DOHH2 (cell line): ENCODE measurements at regions not wholly inside any gene's neighbourhood (a gene's known extent, or its start where the extent isn't known, plus 50 kb on each side); places are given as distances from the start of the nearest gene placed in this dataset.

Experiments
- H3F3A ChIP-seq: fragments of 200-600 bp; sonication (generic), shearing (Covaris generic); 2 replicates; pipeline ENCODE4 v1.6.0; 2016; ENCODE audit warnings: antibody characterized with exemption, mild to moderate bottlenecking; ENCODE audit not compliant: control insufficient read depth, insufficient read depth
- H3K27ac ChIP-seq: fragments of 200-600 bp; sonication (generic); 2 replicates; pipeline ENCODE4 v1.5.1; 2014; ENCODE audit warnings: low read depth, mild to moderate bottlenecking, low read length, moderate library complexity
- H3K27me3 ChIP-seq: fragments of 200-600 bp; sonication (generic); 2 replicates; pipeline ENCODE4 v1.6.1; 2014; ENCODE audit warnings: mild to moderate bottlenecking, low read length, mixed read lengths; ENCODE audit not compliant: control insufficient read depth
- H3K36me3 ChIP-seq: fragments of 200-600 bp; sonication (generic); 2 replicates; pipeline ENCODE4 v1.6.1; 2014; ENCODE audit warnings: mild to moderate bottlenecking, low read length, moderate library complexity, mixed read lengths; ENCODE audit not compliant: control insufficient read depth
- H3K4me1 ChIP-seq: fragments of 200-600 bp; sonication (generic); 2 replicates; pipeline ENCODE4 v1.6.1; 2014; ENCODE audit warnings: mild to moderate bottlenecking, low read length, mixed read lengths; ENCODE audit not compliant: control insufficient read depth
- H3K4me2 ChIP-seq: fragments of 200-600 bp; sonication (generic); 2 replicates; pipeline ENCODE4 v1.6.0; 2014; ENCODE audit warnings: mild to moderate bottlenecking, low read length, moderate library complexity
- H3K4me3 ChIP-seq: fragments of 200-600 bp; sonication (generic); 2 replicates; pipeline ENCODE4 v1.5.1; 2014; ENCODE audit warnings: mild to moderate bottlenecking, low read length, mixed read lengths
- H3K79me2 ChIP-seq: fragments of 200-600 bp; sonication (generic); 2 replicates; pipeline ENCODE4 v1.6.1; 2014; ENCODE audit warnings: mild to moderate bottlenecking, low read length, mixed read lengths; ENCODE audit not compliant: control insufficient read depth
- H3K9me2 ChIP-seq: fragments of 200-600 bp; sonication (generic); replicated peaks from 2 replicates; pipeline ENCODE4 v1.6.1; 2014; ENCODE audit warnings: mild to moderate bottlenecking, low read length, mixed read lengths; ENCODE audit not compliant: control insufficient read depth
- H3K9me3 ChIP-seq: fragments of 200-600 bp; sonication (generic); 2 replicates; pipeline ENCODE4 v1.6.1; 2014; ENCODE audit warnings: antibody characterized with exemption, low read length, mixed read lengths; ENCODE audit not compliant: control insufficient read depth, insufficient read depth
- H4K20me1 ChIP-seq: fragments of 200-600 bp; sonication (generic); 2 replicates; pipeline ENCODE4 v1.6.0; 2014; ENCODE audit warnings: low read depth, mild to moderate bottlenecking, antibody characterized with exemption, low read length, moderate library complexity; ENCODE audit not compliant: control insufficient read depth, insufficient read depth
- CTCF ChIP-seq: fragments of 200-600 bp; sonication (generic); IDR thresholded peaks from one replicate; pipeline ENCODE4 v1.5.1; 2014; ENCODE audit warnings: antibody characterized with exemption, mild to moderate bottlenecking, low read depth, low read length; ENCODE audit not compliant: poor library complexity, severe bottlenecking
- EZH2phosphoT487 ChIP-seq: fragments of 200-600 bp; sonication (generic); IDR thresholded peaks from 2 replicates; pipeline ENCODE4 v1.6.1; 2017; ENCODE audit warnings: borderline replicate concordance, mild to moderate bottlenecking, antibody characterized with exemption, low read length, moderate library complexity, mixed read lengths

- no peak for TF ChIP-seq CTCF
- TF ChIP-seq EZH2phosphoT487 = no peak
- no peaks in the 10 kb centered on the region for H3F3A ChIP-seq
- no peaks in the 10 kb centered on the region for H3K4me1 ChIP-seq
- no peaks in the 10 kb centered on the region for H4K20me1 ChIP-seq
- no peak overlapping the region for H3K27ac ChIP-seq
- no peaks in the 10 kb centered on the region for H3K79me2 ChIP-seq
- H3K36me3 ChIP-seq = no peaks in the 10 kb centered on the region
- H3K27me3 ChIP-seq = 0 out of 2 replicates have a peak, but pooled peaks cover 6% of the 10 kb centered on the region
- H3K9me3 ChIP-seq = no peaks in the 10 kb centered on the region
- no peak overlapping the region for H3K4me2 ChIP-seq
- no peaks in the 10 kb centered on the region for H3K9me2 ChIP-seq
- H3K4me3 ChIP-seq = no peak overlapping the region
Observed at GRCh38 chr2:45105050-45105582, 95.9 kb upstream of the SIX2 start.

GRCh38 chr2:45104429-45104828 is 95.2 kb upstream of the SIX2 start:
- Histone ChIP-seq H4K20me1 (no peaks in the 10 kb centered on the region), H3K9me2 (no peaks in the 10 kb centered on the region), H3K4me2 (no peak overlapping the region), H3K36me3 (no peaks in the 10 kb centered on the region), H3K79me2 (no peaks in the 10 kb centered on the region), H3K4me3 (no peak overlapping the region), H3K27ac (no peak overlapping the region), H3K4me1 (no peaks in the 10 kb centered on the region), H3K27me3 (0 out of 2 replicates have a peak, but pooled peaks cover 6% of the 10 kb centered on the region), H3F3A (no peaks in the 10 kb centered on the region), H3K9me3 (no peaks in the 10 kb centered on the region)
- TF ChIP-seq CTCF (no peak), EZH2phosphoT487 (no peak)

GRCh38 chr2:45103351-45104345 is 94.4 kb upstream of the SIX2 start:
- 0 out of 2 replicates have a peak, but pooled peaks cover 6% of the 10 kb centered on the region for H3K27me3 ChIP-seq
- H3K79me2 ChIP-seq = no peaks in the 10 kb centered on the region
- H3F3A ChIP-seq = no peaks in the 10 kb centered on the region
- no peaks in the 10 kb centered on the region for H3K4me1 ChIP-seq
- H3K4me2 ChIP-seq = no peak overlapping the region
- no peaks in the 10 kb centered on the region for H3K9me2 ChIP-seq
- no peak overlapping the region for H3K27ac ChIP-seq
- no peaks in the 10 kb centered on the region for H3K9me3 ChIP-seq
- no peak overlapping the region for H3K4me3 ChIP-seq
- TF ChIP-seq EZH2phosphoT487 (no peak), CTCF (no peak)
- no peaks in the 10 kb centered on the region for H3K36me3 ChIP-seq
- no peaks in the 10 kb centered on the region for H4K20me1 ChIP-seq
